HCT116 (cell line): ENCODE measurements at regions not wholly inside any gene's neighbourhood (a gene's known extent, or its start where the extent isn't known, plus 50 kb on each side); places are given as distances from the start of the nearest gene placed in this dataset.
"Not testable (repeated sequence)": the region's sequence is repeated elsewhere in the genome, so short reads cannot be mapped to it uniquely, and the experiment has no call there.

ENCODE experiments used
- ATAC-seq: fragments of 200-7000 bp; cut with Tn5 transposase; 2 replicates; pipeline ENCODE4 v1.9.1; 2020; ENCODE audit warnings: mild to moderate bottlenecking, moderate library complexity
- BruUV-seq: library from RNA; stranded (reverse); fragments of 400-500 nt; replicated peaks from 2 replicates; lab custom pipeline; 2021; lab: Mats Ljungman, UMichigan
- CTCF ChIA-PET: fragments of 300-600 bp; sonication (Branson Sonifier 250); formaldehyde crosslinking; loops from one replicate; lab custom pipeline; 2021; ENCODE audit warnings: antibody characterized with exemption; lab: Charles Lee
- POLR2A ChIA-PET: fragments of 300-600, 350-600 bp; sonication (Branson Sonifier 250); formaldehyde crosslinking; loops from one replicate; lab custom pipeline; 2021; ENCODE audit warnings: antibody characterized with exemption; lab: Charles Lee
- RAD21 ChIA-PET, 2 experiments: fragments of 300-600 bp; sonication (Branson Sonifier 250); formaldehyde crosslinking; loops; one replicate each; lab custom pipeline; 2023; ENCODE audit warnings: low total read pairs in 2 of 2; ENCODE audit not compliant: uncharacterized antibody in 2 of 2, unreplicated experiment in 2 of 2, low non-redundant PET in 1 of 2; lab: Charles Lee
- DNase-seq: peaks from one replicate; pipeline ENCODE4 v3.0.0-alpha.2; 2010; ENCODE audit warnings: low read depth, low spot score
- H2AFZ ChIP-seq: fragments of 200-600 bp; shearing (Covaris generic), sonication (generic); 2 replicates; pipeline ENCODE4 v1.6.1; 2017; ENCODE audit warnings: low read depth, mixed run types, mixed read lengths, antibody characterized with exemption, low read length; ENCODE audit not compliant: poor library complexity, severe bottlenecking
- H3K27ac ChIP-seq: 2 replicates; pipeline ENCODE4 v1.5.1; 2012; ENCODE audit warnings: low read depth, low read length
- H3K27me3 ChIP-seq: fragments of 200-600 bp; sonication (generic); 2 replicates; pipeline ENCODE4 v1.6.1; 2016; ENCODE audit warnings: mixed run types, low read length, mixed read lengths; ENCODE audit not compliant: insufficient read depth
- H3K36me3 ChIP-seq, 2 experiments: fragments of 200-500 bp in 1 of 2; fragments of 200-600 bp in 1 of 2; sonication (Bioruptor generic) in 1 of 2; sonication (generic) in 1 of 2; 2 replicates each; pipeline versions ENCODE4 v1.5.1 to v1.6.1; 2014 to 2016; ENCODE audit warnings: low read length in 2 of 2, inconsistent platforms in 1 of 2, mixed read lengths in 1 of 2, mixed run types in 1 of 2; ENCODE audit not compliant: insufficient read depth in 2 of 2, control insufficient read depth in 1 of 2
- H3K4me1 ChIP-seq, 2 experiments: fragments of 200-600 bp in 1 of 2; sonication (generic) in 1 of 2; 2 replicates each; pipeline versions ENCODE4 v1.5.1 to v1.6.1; 2012 to 2017; ENCODE audit warnings: low read length in 2 of 2, inconsistent platforms in 1 of 2, mild to moderate bottlenecking in 1 of 2, mixed read lengths in 1 of 2, mixed run types in 1 of 2, moderate library complexity in 1 of 2; ENCODE audit not compliant: insufficient read depth in 2 of 2, control insufficient read depth in 1 of 2
- H3K4me2 ChIP-seq: fragments of 200-600 bp; sonication (generic); 2 replicates; pipeline ENCODE4 v1.6.1; 2017; ENCODE audit warnings: mixed run types, low read length, mixed read lengths
- H3K4me3 ChIP-seq, 2 experiments: fragments of 200-600 bp in 1 of 2; sonication (generic) in 1 of 2; replicated peaks in 1 of 2; 2 replicates each; pipeline ENCODE4 v1.5.1; 2011 to 2016; ENCODE audit warnings: low read length in 2 of 2, control low read depth in 1 of 2, low read depth in 1 of 2, mild to moderate bottlenecking in 1 of 2, mixed read lengths in 1 of 2, mixed run types in 1 of 2
- H3K79me2 ChIP-seq: fragments of 200-600 bp; sonication (generic); 2 replicates; pipeline ENCODE4 v1.6.1; 2017; ENCODE audit warnings: mild to moderate bottlenecking, mixed run types, low read length, moderate library complexity, mixed read lengths; ENCODE audit not compliant: insufficient read depth
- H3K9ac ChIP-seq: fragments of 200-600 bp; sonication (generic); 2 replicates; pipeline ENCODE4 v1.6.1; 2016; ENCODE audit warnings: low read length, mixed read lengths
- H3K9me2 ChIP-seq: fragments of 200-600 bp; sonication (generic), shearing (Covaris generic); 2 replicates; pipeline ENCODE4 v1.6.1; 2017; ENCODE audit warnings: mixed run types, mild to moderate bottlenecking, moderate library complexity; ENCODE audit not compliant: insufficient read depth
- H3K9me3 ChIP-seq, 2 experiments: fragments of 200-500 bp in 1 of 2; fragments of 200-600 bp in 1 of 2; sonication (Bioruptor generic) in 1 of 2; sonication (generic) in 1 of 2; 2 replicates each; pipeline ENCODE4 v1.6.1; 2014 to 2017; ENCODE audit warnings: low read length in 2 of 2, mixed read lengths in 2 of 2, inconsistent platforms in 1 of 2, low read depth in 1 of 2, mild to moderate bottlenecking in 1 of 2, mixed run types in 1 of 2, moderate library complexity in 1 of 2; ENCODE audit not compliant: control insufficient read depth in 1 of 2, insufficient read depth in 1 of 2
- H4K20me1 ChIP-seq: fragments of 200-600 bp; sonication (generic), shearing (Covaris generic); 2 replicates; pipeline ENCODE4 v1.6.1; 2017; ENCODE audit warnings: mixed run types, mild to moderate bottlenecking, moderate library complexity; ENCODE audit not compliant: insufficient read depth
- ATF3 ChIP-seq: IDR thresholded peaks from 2 replicates; pipeline ENCODE4 v1.6.1; 2012
- EGR1 ChIP-seq: IDR thresholded peaks from 2 replicates; pipeline ENCODE4 v1.6.1; 2012; ENCODE audit warnings: low read depth
- EZH2 ChIP-seq: fragments of 200-600 bp; sonication (generic); IDR thresholded peaks from 2 replicates; pipeline ENCODE4 v1.6.1; 2017; ENCODE audit warnings: antibody characterized with exemption, mixed run types
- FOSL1 ChIP-seq: IDR thresholded peaks from 2 replicates; pipeline ENCODE4 v1.6.1; 2012; ENCODE audit warnings: low read depth
- JUND ChIP-seq: IDR thresholded peaks from 2 replicates; pipeline ENCODE4 v1.6.1; 2012
- SP1 ChIP-seq: IDR thresholded peaks from 2 replicates; pipeline ENCODE4 v1.6.1; 2012; ENCODE audit warnings: low read depth
- SRF ChIP-seq: IDR thresholded peaks from 2 replicates; pipeline ENCODE4 v1.6.1; 2012; ENCODE audit warnings: low read depth
- TCF7L2 ChIP-seq: IDR thresholded peaks from 2 replicates; pipeline ENCODE4 v1.7.0; 2011; ENCODE audit warnings: borderline replicate concordance, inconsistent platforms; ENCODE audit not compliant: insufficient read depth, insufficient read length; ENCODE audit errors: extremely low read depth
- intact Hi-C: fragments of 100-400 bp; cut with micrococcal nuclease; formaldehyde crosslinking; loops from 2 replicates; pipeline ENCODE4 v1.10.0; 2022

GRCh38 chr16:29230671-29231096, 175.8 kb downstream of the NPIPB11 start:
- Histone ChIP-seq H3K4me3 (no peak overlapping the region), H4K20me1 (no peaks in the 10 kb centered on the region), H3K9me2 (no peaks in the 10 kb centered on the region), H3K4me2 (no peak overlapping the region), H3K27me3 (no peaks in the 10 kb centered on the region), H3K79me2 (no peaks in the 10 kb centered on the region), H3K36me3 (no peaks in the 10 kb centered on the region), H3K4me1 (peaks cover 3 to 5% of the 10 kb centered on the region in 2 experiments; a peak in 3 of 4 replicates), H3K27ac (no peak overlapping the region), H3K9ac (no peak overlapping the region), H3K9me3 (no peaks in the 10 kb centered on the region), H2AFZ (no peak overlapping the region)
- intact Hi-C loops, result no loop called here
- TF ChIP-seq TCF7L2, result no peak
- no peak for TF ChIP-seq EGR1
- TF ChIP-seq ATF3, result no peak
- TF ChIP-seq SRF, result no peak
- TF ChIP-seq EZH2, result no peak
- no peak for TF ChIP-seq FOSL1
- no peak for TF ChIP-seq JUND
- TF ChIP-seq SP1, result no peak
- no TSS peak for BruUV-seq
- RAD21 ChIA-PET, result no interaction called here
- ATAC-seq, result no peak
- POLR2A ChIA-PET, result no interaction called here
- CTCF ChIA-PET, result no interaction called here
- DNase-seq, result no peak

- H3K9me2 ChIP-seq, POLR2A ChIA-PET, RAD21 ChIA-PET, H3K4me3 ChIP-seq, DNase-seq, BruUV-seq, H2AFZ ChIP-seq, H3K4me2 ChIP-seq, H3K27ac ChIP-seq, CTCF ChIA-PET, intact Hi-C loops, H4K20me1 ChIP-seq, H3K27me3 ChIP-seq, H3K36me3 ChIP-seq, H3K4me1 ChIP-seq, ATAC-seq, H3K9me3 ChIP-seq, H3K9ac ChIP-seq, H3K79me2 ChIP-seq: not testable (repeated sequence)
Observed at GRCh38 chr16:29230006-29230668, 176.4 kb downstream of the NPIPB11 start.

- H3K9ac ChIP-seq, H3K27me3 ChIP-seq, H3K4me3 ChIP-seq, BruUV-seq, RAD21 ChIA-PET, H4K20me1 ChIP-seq, ATAC-seq, H2AFZ ChIP-seq, H3K79me2 ChIP-seq, H3K36me3 ChIP-seq, DNase-seq, H3K27ac ChIP-seq, CTCF ChIA-PET, H3K4me2 ChIP-seq, H3K4me1 ChIP-seq, H3K9me3 ChIP-seq, POLR2A ChIA-PET, H3K9me2 ChIP-seq: not testable (repeated sequence)
- intact Hi-C loops, result loop anchor here (5.0 kb wide), 1 partner anchor 88 kb away; no protein-coding TSS in a partner anchor
Observed at GRCh38 chr16:29229616-29230005, 176.9 kb downstream of the NPIPB11 start.
